Fibroblast of lung (primary cell): ENCODE measurements at regions not wholly inside any gene's neighbourhood (a gene's known extent, or its start where the extent isn't known, plus 50 kb on each side); places are given as distances from the start of the nearest gene placed in this dataset.

ENCODE experiments used
- DNase-seq, 2 donors: peaks; one replicate each; pipeline versions ENCODE4 v3.0.0 to v3.0.0-alpha.2; 2010; ENCODE audit warnings: low read depth in 2 of 2
- H2AFZ ChIP-seq: 2 replicates; pipeline ENCODE4 v1.5.1; 2012; ENCODE audit warnings: low read length, control low read depth, inconsistent platforms
- H3K27ac ChIP-seq: 2 replicates; pipeline ENCODE4 v1.5.1; 2011; ENCODE audit warnings: low read length, control low read depth; ENCODE audit not compliant: insufficient read depth
- H3K27me3 ChIP-seq: 2 replicates; pipeline ENCODE4 v1.5.1; 2011; ENCODE audit warnings: mild to moderate bottlenecking, low read length; ENCODE audit not compliant: control insufficient read depth, insufficient read depth
- H3K36me3 ChIP-seq: 2 replicates; pipeline ENCODE4 v1.5.1; 2011; ENCODE audit warnings: low read length; ENCODE audit not compliant: control insufficient read depth, insufficient read depth
- H3K4me1 ChIP-seq: 2 replicates; pipeline ENCODE4 v1.5.1; 2011; ENCODE audit warnings: low read length; ENCODE audit not compliant: control insufficient read depth, insufficient read depth; ENCODE audit errors: extremely low read depth
- H3K4me2 ChIP-seq: 2 replicates; pipeline ENCODE4 v1.5.1; 2011; ENCODE audit warnings: low read length, control low read depth; ENCODE audit not compliant: insufficient read depth; ENCODE audit errors: extremely low read depth
- H3K4me3 ChIP-seq, 4 experiments: fragments of 200-600 bp in 1 of 4; sonication (generic) in 1 of 4; replicated peaks in 1 of 4; 2 replicates each; pipeline ENCODE4 v1.5.1; 2011 to 2016; ENCODE audit warnings: low read length in 4 of 4, low read depth in 3 of 4, mild to moderate bottlenecking in 3 of 4, control low read depth in 2 of 4, inconsistent platforms in 1 of 4, mixed read lengths in 1 of 4; ENCODE audit not compliant: insufficient read depth in 1 of 4; ENCODE audit errors: control extremely low read depth in 1 of 4
- H3K79me2 ChIP-seq: 2 replicates; pipeline ENCODE4 v1.5.1; 2012; ENCODE audit warnings: mild to moderate bottlenecking, low read length, inconsistent platforms; ENCODE audit not compliant: control insufficient read depth, insufficient read depth
- H3K9ac ChIP-seq: 2 replicates; pipeline ENCODE4 v1.5.1; 2011; ENCODE audit warnings: mild to moderate bottlenecking, low read length, control low read depth; ENCODE audit not compliant: insufficient read depth
- H3K9me3 ChIP-seq: 2 replicates; pipeline ENCODE4 v1.5.1; 2012; ENCODE audit warnings: low read depth, low read length; ENCODE audit not compliant: control insufficient read depth, insufficient read depth
- H4K20me1 ChIP-seq: 2 replicates; pipeline ENCODE4 v1.5.1; 2011; ENCODE audit warnings: low read length; ENCODE audit not compliant: control insufficient read depth, insufficient read depth; ENCODE audit errors: extremely low read depth
- CTCF ChIP-seq, 2 donors: IDR thresholded peaks in 1 of 2; conservative IDR thresholded peaks in 1 of 2; 1 replicate in 1 of 2; 2 replicates in 1 of 2; pipeline ENCODE4 v1.5.1; 2011 to 2012; ENCODE audit warnings: low read length in 2 of 2, control low read depth in 1 of 2, inconsistent platforms in 1 of 2, low read depth in 1 of 2, mild to moderate bottlenecking in 1 of 2
- EZH2 ChIP-seq: IDR thresholded peaks from 2 replicates; pipeline ENCODE4 v1.5.1; 2012; ENCODE audit warnings: low read length, control low read depth, mild to moderate bottlenecking; ENCODE audit errors: missing control alignments

GRCh38 chr1:234742622-234743021 lies 132.6 kb upstream of the IRF2BP2 start:
- TF ChIP-seq EZH2: no peak
- no peak for TF ChIP-seq CTCF (conservative IDR thresholded peaks at IDR 0.05 in 1 of 2, IDR thresholded peaks at IDR 0.05 in 1 of 2; ENCODE audit: low read depth in 1 of 2, low read length in 2 of 2)
- no peaks in the 10 kb centered on the region for H3K27me3 ChIP-seq
- no peak overlapping the region for H3K4me2 ChIP-seq

GRCh38 chr1:234737967-234738314 lies 128.0 kb upstream of the IRF2BP2 start:
- Histone ChIP-seq H3K9me3 (no peaks in the 10 kb centered on the region), H3K9ac (no peak overlapping the region), H2AFZ (no peak overlapping the region), H4K20me1 (no peaks in the 10 kb centered on the region), H3K79me2 (no peaks in the 10 kb centered on the region), H3K36me3 (no peaks in the 10 kb centered on the region), H3K4me2 (no peak overlapping the region), H3K4me1 (no peaks in the 10 kb centered on the region), H3K27me3 (no peaks in the 10 kb centered on the region), H3K27ac (no peak overlapping the region), H3K4me3 (no peak overlapping the region)
- TF ChIP-seq CTCF (conservative IDR thresholded peaks at IDR 0.05 in 1 of 2, IDR thresholded peaks at IDR 0.05 in 1 of 2; ENCODE audit: low read depth in 1 of 2, low read length in 2 of 2) (no peak), EZH2 (no peak)
- DNase-seq: no peak

More at GRCh38 chr1:234742622-234743021, 132.6 kb upstream of the IRF2BP2 start:
- no peak overlapping the region for H3K27ac ChIP-seq
- H2AFZ ChIP-seq: no peak overlapping the region
- H3K4me3 ChIP-seq: no peak overlapping the region
- H3K36me3 ChIP-seq: no peaks in the 10 kb centered on the region
- no peaks in the 10 kb centered on the region for H3K9me3 ChIP-seq
- no peaks in the 10 kb centered on the region for H4K20me1 ChIP-seq
- no peaks in the 10 kb centered on the region for H3K79me2 ChIP-seq
- peaks cover 6% of the 10 kb centered on the region for H3K4me1 ChIP-seq
- no peak for DNase-seq
- H3K9ac ChIP-seq: no peak overlapping the region

GRCh38 chr1:234735916-234736315 lies 125.9 kb upstream of the IRF2BP2 start:
- DNase-seq: no peak
- Histone ChIP-seq H2AFZ (no peak overlapping the region), H3K4me1 (peaks cover 10% of the 10 kb centered on the region), H3K9me3 (no peaks in the 10 kb centered on the region), H3K4me3 (no peak overlapping the region), H4K20me1 (no peaks in the 10 kb centered on the region), H3K79me2 (no peaks in the 10 kb centered on the region), H3K9ac (no peak overlapping the region), H3K4me2 (no peak overlapping the region), H3K27me3 (no peaks in the 10 kb centered on the region), H3K27ac (no peak overlapping the region), H3K36me3 (no peaks in the 10 kb centered on the region)
- TF ChIP-seq CTCF (conservative IDR thresholded peaks at IDR 0.05 in 1 of 2, IDR thresholded peaks at IDR 0.05 in 1 of 2; ENCODE audit: low read depth in 1 of 2, low read length in 2 of 2) (no peak), EZH2 (no peak)
